SK-N-SH (cell line): ENCODE measurements at regions not wholly inside any gene's neighbourhood (a gene's known extent, or its start where the extent isn't known, plus 50 kb on each side); places are given as distances from the start of the nearest gene placed in this dataset.

Experiments
- CTCF ChIA-PET: fragments of 300-600, 350-600 bp; formaldehyde crosslinking; extraction: SDS; loops from one replicate; lab custom pipeline; 2021; lab: Yijun Ruan, JAX
- POLR2A ChIA-PET: fragments of 350-600 bp; sonication (Branson Sonifier 250); formaldehyde crosslinking; extraction: SDS; loops from one replicate; lab custom pipeline; 2020; ENCODE audit warnings: antibody characterized with exemption, inconsistent platforms; lab: Yijun Ruan, JAX
- DNase-seq: peaks from one replicate; pipeline ENCODE4 v3.0.0; 2012
- H2AFZ ChIP-seq: fragments of 200-600 bp; sonication (generic); 2 replicates; pipeline ENCODE4 v1.8.1; 2016; ENCODE audit warnings: antibody characterized with exemption, mild to moderate bottlenecking, low read depth
- H3F3A ChIP-seq: fragments of 200-600 bp; sonication (generic); replicated peaks from 2 replicates; pipeline ENCODE3; 2016; ENCODE audit warnings: antibody characterized with exemption, mild to moderate bottlenecking; ENCODE audit not compliant: insufficient read depth
- H3K27ac ChIP-seq, 2 experiments: fragments of 200-500 bp in 1 of 2; fragments of 200-600 bp in 1 of 2; sonication (Bioruptor generic) in 1 of 2; sonication (generic), shearing (Covaris generic) in 1 of 2; 2 replicates each; pipeline versions ENCODE4 v1.5.1 to v1.6.1; 2014 to 2016; ENCODE audit warnings: low read depth in 2 of 2, inconsistent platforms in 1 of 2, low read length in 1 of 2, mild to moderate bottlenecking in 1 of 2, mixed read lengths in 1 of 2
- H3K27me3 ChIP-seq: fragments of 200-600 bp; sonication (generic), shearing (Covaris generic); 2 replicates; pipeline ENCODE4 v1.6.1; 2016; ENCODE audit warnings: mixed run types; ENCODE audit not compliant: insufficient read depth
- H3K36me3 ChIP-seq, 2 experiments: fragments of 200-500 bp in 1 of 2; fragments of 200-600 bp in 1 of 2; sonication (Bioruptor generic) in 1 of 2; sonication (generic) in 1 of 2; replicated peaks in 1 of 2; 2 replicates each; pipeline versions ENCODE3 to v1.5.1; 2014 to 2016; ENCODE audit warnings: low read length in 1 of 2, mild to moderate bottlenecking in 1 of 2; ENCODE audit not compliant: insufficient read depth in 2 of 2, control insufficient read depth in 1 of 2
- H3K4me1 ChIP-seq, 2 experiments: fragments of 200-500 bp in 1 of 2; fragments of 200-600 bp in 1 of 2; sonication (Bioruptor generic) in 1 of 2; sonication (generic), shearing (Covaris generic) in 1 of 2; 2 replicates each; pipeline versions ENCODE4 v1.5.1 to v1.6.1; 2014 to 2016; ENCODE audit warnings: low read depth in 1 of 2, low read length in 1 of 2, mixed run types in 1 of 2; ENCODE audit not compliant: insufficient read depth in 2 of 2, control insufficient read depth in 1 of 2
- H3K4me2 ChIP-seq: fragments of 200-600 bp; sonication (generic), shearing (Covaris generic); 2 replicates; pipeline ENCODE4 v1.6.1; 2017; ENCODE audit warnings: mixed run types
- H3K4me3 ChIP-seq, 2 experiments: fragments of 200-500 bp in 1 of 2; fragments of 200-600 bp in 1 of 2; sonication (Bioruptor generic) in 1 of 2; sonication (generic), shearing (Covaris generic) in 1 of 2; 2 replicates each; pipeline versions ENCODE4 v1.5.1 to v1.8.1; 2014 to 2016; ENCODE audit warnings: low read depth in 2 of 2, inconsistent platforms in 1 of 2, low read length in 1 of 2, mild to moderate bottlenecking in 1 of 2, mixed read lengths in 1 of 2, moderate library complexity in 1 of 2
- H3K79me2 ChIP-seq: fragments of 200-600 bp; sonication (generic); 2 replicates; pipeline ENCODE4 v1.8.1; 2017; ENCODE audit warnings: mild to moderate bottlenecking; ENCODE audit not compliant: insufficient read depth
- H3K9ac ChIP-seq: fragments of 200-600 bp; sonication (generic); 2 replicates; pipeline ENCODE4 v1.6.1; 2017; ENCODE audit warnings: mixed run types
- H3K9me2 ChIP-seq: fragments of 200-600 bp; sonication (generic); 2 replicates; pipeline ENCODE4 v1.6.1; 2017; ENCODE audit warnings: mixed run types
- H3K9me3 ChIP-seq: fragments of 200-600 bp; sonication (generic); 2 replicates; pipeline ENCODE4 v1.6.1; 2017; ENCODE audit warnings: mixed run types, mild to moderate bottlenecking, moderate library complexity
- H4K20me1 ChIP-seq: fragments of 200-600 bp; sonication (generic); 2 replicates; pipeline ENCODE4 v1.6.1; 2017; ENCODE audit warnings: mild to moderate bottlenecking, mixed run types; ENCODE audit not compliant: insufficient read depth
- FOSL2 ChIP-seq: IDR thresholded peaks from 2 replicates; pipeline ENCODE4 v1.4.0; 2012; ENCODE audit warnings: low read depth, mild to moderate bottlenecking, moderate library complexity, borderline replicate concordance
- FOXJ3 ChIP-seq: sonication (generic); formaldehyde crosslinking; IDR thresholded peaks from 2 replicates; pipeline ENCODE4 v1.5.1; 2020; ENCODE audit warnings: mild to moderate bottlenecking, missing genetic modification reagents
- JUND ChIP-seq: IDR thresholded peaks from 2 replicates; pipeline ENCODE4 v1.4.0; 2012
- NFIC ChIP-seq: IDR thresholded peaks from 2 replicates; pipeline ENCODE4 v1.4.0; 2012; ENCODE audit warnings: borderline replicate concordance
- NRF1 ChIP-seq: IDR thresholded peaks from 2 replicates; pipeline ENCODE4 v1.6.1; 2012; ENCODE audit warnings: low read depth, mild to moderate bottlenecking, low read length
- PBX3 ChIP-seq: IDR thresholded peaks from 2 replicates; pipeline ENCODE4; 2012
- POLR2AphosphoS5 ChIP-seq: IDR thresholded peaks from 2 replicates; pipeline ENCODE4 v1.6.1; 2012; ENCODE audit warnings: low read depth, low read length
- RAD21 ChIP-seq: IDR thresholded peaks from 2 replicates; pipeline ENCODE4 v1.6.1; 2012; ENCODE audit warnings: mild to moderate bottlenecking, low read length
- RCOR1 ChIP-seq: fragments of 150-350 bp; IDR thresholded peaks from 2 replicates; pipeline ENCODE4 v1.6.1; 2017; ENCODE audit warnings: antibody characterized with exemption, low read length
- RFX5 ChIP-seq: IDR thresholded peaks from 2 replicates; pipeline ENCODE4 v1.6.1; 2012; ENCODE audit warnings: mild to moderate bottlenecking, improper control_type of control experiment, low read length
- RXRA ChIP-seq: IDR thresholded peaks from 2 replicates; pipeline ENCODE4 v1.4.0; 2012; ENCODE audit warnings: low read depth, mild to moderate bottlenecking, borderline replicate concordance
- SIN3A ChIP-seq: IDR thresholded peaks from 2 replicates; pipeline ENCODE4 v1.6.1; 2012; ENCODE audit warnings: low read depth, mild to moderate bottlenecking, low read length, moderate library complexity, borderline replicate concordance
- TEAD4 ChIP-seq: IDR thresholded peaks from 2 replicates; pipeline ENCODE4 v1.4.0; 2012; ENCODE audit warnings: mild to moderate bottlenecking, borderline replicate concordance; ENCODE audit not compliant: insufficient read depth
- USF1 ChIP-seq: IDR thresholded peaks from 2 replicates; pipeline ENCODE4 v1.4.0; 2012; ENCODE audit warnings: low read depth, borderline replicate concordance
- YY1 ChIP-seq: IDR thresholded peaks from 2 replicates; pipeline ENCODE4 v1.4.0; 2012; ENCODE audit warnings: low read depth, mild to moderate bottlenecking
- WGBS: methylation state at CpG from one replicate; pipeline ENCODE4 v1.1.6; 2017; ENCODE audit warnings: low lambda C conversion rate; 5-methylcytosine and 5-hydroxymethylcytosine counted together

GRCh38 chr6:33888664-33889200 is 84.9 kb upstream of the MLN start:
- no peak overlapping the region for H3K4me3 ChIP-seq
- no peak for DNase-seq
- 53% methylated on average over 9 of the region's 9 CpGs for WGBS
- no peaks in the 10 kb centered on the region for H3K9me2 ChIP-seq
- H3K27ac ChIP-seq, result no peak overlapping the region
- H3K27me3 ChIP-seq, result peaks cover 29% of the 10 kb centered on the region; the same call in 1 of the 2 replicates
- H3F3A ChIP-seq, result peaks cover 4% of the 10 kb centered on the region
- ChIA-PET POLR2A (no interaction called here), CTCF (interaction anchor here (1.0 to 1.2 kb wide), 2 partner anchors 9 to 117 kb away, joined by 3 read pairs; no protein-coding TSS in a partner anchor)
- H3K4me2 ChIP-seq, result no peak overlapping the region
- H3K36me3 ChIP-seq, result no peaks in the 10 kb centered on the region
- H3K9me3 ChIP-seq, result no peaks in the 10 kb centered on the region
- H2AFZ ChIP-seq, result no peak overlapping the region
- no peaks in the 10 kb centered on the region for H4K20me1 ChIP-seq
- TF ChIP-seq NFIC (no peak), RFX5 (no peak), RAD21 (no peak), YY1 (no peak), FOSL2 (no peak), POLR2AphosphoS5 (no peak), NRF1 (no peak), TEAD4 (no peak), PBX3 (no peak), RXRA (no peak), SIN3A (no peak)
- H3K79me2 ChIP-seq, result no peaks in the 10 kb centered on the region
- no peak overlapping the region for H3K9ac ChIP-seq
- H3K4me1 ChIP-seq, result peaks cover 0 to 15% of the 10 kb centered on the region in 2 experiments; a peak in 2 of 4 replicates

GRCh38 chr6:33888183-33888582 is 84.4 kb upstream of the MLN start:
- peaks cover 0 to 15% of the 10 kb centered on the region in 2 experiments; a peak in 2 of 4 replicates for H3K4me1 ChIP-seq
- no peak overlapping the region for H3K4me2 ChIP-seq
- CTCF ChIA-PET, result interaction anchor here (1.2 kb wide), 1 partner anchor 117 kb away, joined by 3 read pairs; no protein-coding TSS in a partner anchor
- peaks cover 4% of the 10 kb centered on the region for H3F3A ChIP-seq
- TF ChIP-seq TEAD4, result no peak
- TF ChIP-seq USF1, result no peak
- TF ChIP-seq RCOR1, result no peak
- TF ChIP-seq YY1, result no peak
- no peak for TF ChIP-seq JUND
- TF ChIP-seq FOXJ3 (CRISPR knock-in tag), result no peak
- WGBS, result 81% methylated on average over 9 of the region's 10 CpGs
- no peak overlapping the region for H3K4me3 ChIP-seq
- no peak overlapping the region for H3K27ac ChIP-seq
- H3K9ac ChIP-seq, result no peak overlapping the region
- H3K9me2 ChIP-seq, result no peaks in the 10 kb centered on the region
- H3K9me3 ChIP-seq, result no peaks in the 10 kb centered on the region
- no peaks in the 10 kb centered on the region for H3K79me2 ChIP-seq
- H3K27me3 ChIP-seq, result peaks cover 29% of the 10 kb centered on the region; the same call in 1 of the 2 replicates
- POLR2A ChIA-PET, result no interaction called here
- no peaks in the 10 kb centered on the region for H4K20me1 ChIP-seq
- no peak for DNase-seq
- no peak overlapping the region for H2AFZ ChIP-seq
- H3K36me3 ChIP-seq, result no peaks in the 10 kb centered on the region
